Activated T-helper 1 cell treated with Interleukin-2 at 50 U/mL for 16 hours (primary cell): ENCODE measurements at regions not wholly inside any gene's neighbourhood (a gene's known extent, or its start where the extent isn't known, plus 50 kb on each side); places are given as distances from the start of the nearest gene placed in this dataset.
"Not testable (repeated sequence)": the region's sequence is repeated elsewhere in the genome, so short reads cannot be mapped to it uniquely, and the experiment has no call there.

Experiments
- DNase-seq: peaks from one replicate; pipeline ENCODE4 v3.0.0-alpha.2; 2020; ENCODE audit warnings: low read depth

DNA sequence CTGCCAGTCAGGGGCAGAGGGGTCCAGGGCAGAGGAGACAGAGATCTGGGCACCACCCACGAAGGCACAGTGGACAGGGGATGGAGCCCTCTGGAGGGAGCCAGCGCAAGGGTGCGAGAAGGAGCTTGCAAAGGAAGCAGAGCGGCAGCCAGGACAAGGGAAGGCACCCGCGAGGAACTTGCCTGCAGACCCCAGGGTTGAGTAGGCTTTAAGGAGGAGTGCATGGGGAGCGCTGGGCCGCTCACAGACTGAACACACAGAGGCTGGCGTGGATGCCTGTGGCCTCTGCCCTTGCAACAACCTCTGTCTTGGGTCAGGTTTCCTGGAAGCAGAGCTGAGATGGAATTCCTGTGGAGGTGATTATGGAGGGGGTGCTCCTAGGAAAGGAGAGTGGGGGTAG lies 374.4 kb downstream of the CNTNAP3B start:
- DNase-seq = not testable (repeated sequence)

DNA sequence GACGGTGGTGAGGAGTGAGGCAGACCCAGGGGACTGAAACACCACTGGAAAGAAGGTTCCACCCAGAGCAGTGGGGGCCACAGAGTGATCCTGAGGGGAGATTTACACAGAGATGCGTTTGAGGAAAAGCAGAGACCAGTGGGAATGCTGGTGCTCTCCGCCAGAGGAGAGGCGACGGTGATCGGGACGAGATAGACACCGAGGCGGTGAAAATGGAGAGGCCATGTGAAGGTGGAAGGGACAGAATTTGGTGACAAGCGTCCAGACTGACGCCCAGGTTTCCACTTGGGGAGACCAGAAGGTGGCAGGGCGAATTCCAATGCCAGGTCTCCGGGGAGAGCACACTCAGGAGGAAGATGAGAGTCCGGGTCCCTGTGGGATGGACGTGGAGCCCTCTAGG lies 374.8 kb downstream of the CNTNAP3B start:
- DNase-seq = not testable (repeated sequence)

DNA sequence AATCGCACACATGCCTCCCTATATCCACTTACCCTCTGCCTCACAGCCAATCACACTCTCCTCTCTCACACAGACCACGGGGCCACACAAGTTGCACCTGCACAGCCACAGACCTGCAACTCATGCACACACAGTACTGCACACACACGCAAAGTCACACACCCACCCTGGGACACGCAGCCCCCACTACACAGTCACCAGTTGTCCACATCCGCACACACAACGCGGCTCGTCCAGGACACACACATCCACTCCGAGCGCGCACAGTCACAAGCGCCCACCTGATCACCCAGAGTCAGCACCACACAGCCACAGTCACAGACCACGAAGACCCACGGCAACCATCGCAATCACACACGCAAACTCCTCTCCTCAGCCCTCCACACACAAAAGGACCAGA lies 387.3 kb downstream of the CNTNAP3B start:
- DNase-seq = not testable (repeated sequence)

DNA sequence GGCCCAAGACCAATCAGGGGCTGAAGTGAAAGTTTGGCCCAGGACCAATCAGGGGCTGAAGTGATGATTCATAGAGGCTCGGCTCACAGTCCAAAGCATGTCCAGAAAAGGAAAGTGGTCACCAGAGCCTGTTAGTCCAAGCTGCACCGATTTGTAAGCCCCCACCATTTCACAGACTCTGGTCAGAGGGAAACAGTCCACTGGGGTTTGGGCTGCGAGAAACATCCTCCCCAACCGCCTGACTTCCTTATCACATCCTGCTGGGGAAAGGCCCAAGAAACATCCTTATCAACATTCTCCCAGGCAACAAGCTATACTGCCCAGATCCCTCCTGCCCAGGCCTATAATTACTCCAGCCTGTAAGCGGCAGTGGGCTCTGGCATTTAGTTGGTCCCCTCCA lies 388.1 kb downstream of the CNTNAP3B start:
- not testable (repeated sequence) for DNase-seq

DNA sequence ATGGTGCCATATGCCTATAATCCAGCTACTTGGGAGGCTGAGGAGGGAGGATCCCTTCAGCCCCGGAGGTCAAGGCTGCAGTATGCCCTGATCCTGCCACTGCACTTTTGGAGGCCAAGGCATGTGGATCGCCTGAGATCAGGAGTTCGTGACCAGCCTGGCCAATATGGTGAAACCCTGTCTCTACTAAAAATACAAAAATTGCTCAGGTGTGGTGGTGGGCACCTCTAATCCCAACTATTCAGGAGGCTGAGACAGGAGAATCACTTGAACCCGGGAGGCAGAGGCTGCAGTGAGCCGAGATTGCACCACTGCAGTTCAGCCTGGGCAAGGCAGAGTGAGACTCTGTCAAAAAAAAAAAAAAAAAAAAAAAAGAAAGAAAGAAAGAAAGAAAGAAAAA lies 390.5 kb downstream of the CNTNAP3B start:
- DNase-seq = not testable (repeated sequence)

DNA sequence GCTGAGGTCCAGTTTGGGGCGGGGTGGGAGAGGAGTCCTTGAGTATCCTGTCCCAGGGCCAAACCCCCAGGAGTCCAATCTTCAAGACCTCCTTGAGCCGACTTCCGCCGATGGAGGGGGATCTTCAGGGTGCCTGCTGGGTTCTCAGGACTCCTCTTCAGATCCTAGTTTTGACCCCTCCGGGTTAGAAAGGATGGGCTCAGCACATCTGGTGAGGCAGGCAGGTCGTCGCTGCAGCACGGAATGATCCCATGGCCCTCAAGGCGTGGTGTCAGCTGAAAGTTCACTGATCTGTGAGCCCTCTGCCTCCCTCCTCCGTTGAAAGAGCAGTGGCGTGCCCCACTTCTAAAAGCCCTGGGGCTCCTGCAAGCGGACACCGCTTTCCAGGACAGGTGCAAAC lies 430.0 kb downstream of the CNTNAP3B start:
- not testable (repeated sequence) for DNase-seq

DNA sequence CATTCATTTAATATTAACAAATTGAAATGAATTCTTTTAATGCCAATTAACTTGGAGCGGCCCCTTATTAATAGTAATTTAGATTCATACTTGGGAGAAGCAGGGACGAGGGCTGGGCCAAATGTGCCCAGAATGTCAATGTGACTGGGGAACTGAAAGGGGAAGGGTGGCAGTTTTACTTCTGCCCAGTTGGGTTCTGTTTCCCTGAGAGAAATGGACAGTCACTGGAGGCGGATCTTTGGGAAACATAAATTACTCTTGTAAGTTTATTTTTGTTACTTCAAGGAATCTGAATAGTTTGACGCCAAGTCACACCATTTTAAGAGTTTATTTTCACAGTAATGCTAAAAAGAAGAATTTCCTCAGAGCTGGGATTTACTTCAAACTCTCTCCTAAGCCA lies 432.1 kb downstream of the CNTNAP3B start:
- not testable (repeated sequence) for DNase-seq

DNA sequence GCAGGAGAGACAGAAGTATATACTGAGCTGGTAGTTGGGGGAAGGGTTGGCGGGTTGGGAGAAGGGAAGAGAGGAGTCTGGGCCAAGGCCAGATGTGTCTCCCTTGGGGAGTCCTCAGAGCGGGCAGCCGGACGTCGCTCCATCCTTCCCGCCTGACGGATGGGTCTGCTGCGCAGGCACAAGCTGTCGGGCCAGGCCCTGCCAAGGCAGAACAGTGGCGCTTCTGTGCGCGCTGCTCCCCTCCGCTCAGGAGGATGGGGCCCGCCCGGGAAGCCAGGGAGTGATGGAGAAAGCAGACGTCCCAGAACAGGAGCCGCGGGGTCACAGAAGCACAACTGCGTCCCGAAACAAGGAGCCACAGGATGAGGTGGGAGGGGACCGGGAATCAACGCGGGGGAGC lies 449.9 kb downstream of the CNTNAP3B start:
- not testable (repeated sequence) for DNase-seq

DNA sequence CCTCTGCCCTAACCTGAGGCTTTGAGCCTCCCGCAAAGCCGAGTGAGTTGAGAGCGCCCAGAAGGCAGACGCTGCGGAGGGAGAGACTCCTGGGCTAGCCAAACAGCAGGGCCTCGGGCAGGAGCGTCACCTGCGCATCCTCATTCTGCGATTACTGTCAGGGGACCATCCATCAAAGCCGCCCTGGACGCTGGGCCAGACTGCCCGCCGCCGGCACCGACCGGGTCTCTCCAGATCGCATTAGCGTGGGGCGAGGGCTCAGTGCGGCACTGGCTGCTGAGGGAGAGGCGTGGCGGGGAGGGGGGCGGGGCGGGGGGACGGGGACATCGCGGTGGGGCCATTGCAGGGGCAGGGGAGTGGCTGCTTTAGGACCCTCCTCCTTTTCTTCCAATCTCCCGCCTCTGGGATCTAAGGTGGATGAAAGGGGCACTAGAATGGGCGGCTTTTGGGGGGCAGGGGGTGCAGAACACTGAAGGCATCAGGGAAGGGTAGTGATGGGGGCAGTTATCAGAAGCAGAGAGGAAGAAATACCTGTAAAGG lies 465.7 kb downstream of the CNTNAP3B start:
- not testable (repeated sequence) for DNase-seq

DNA sequence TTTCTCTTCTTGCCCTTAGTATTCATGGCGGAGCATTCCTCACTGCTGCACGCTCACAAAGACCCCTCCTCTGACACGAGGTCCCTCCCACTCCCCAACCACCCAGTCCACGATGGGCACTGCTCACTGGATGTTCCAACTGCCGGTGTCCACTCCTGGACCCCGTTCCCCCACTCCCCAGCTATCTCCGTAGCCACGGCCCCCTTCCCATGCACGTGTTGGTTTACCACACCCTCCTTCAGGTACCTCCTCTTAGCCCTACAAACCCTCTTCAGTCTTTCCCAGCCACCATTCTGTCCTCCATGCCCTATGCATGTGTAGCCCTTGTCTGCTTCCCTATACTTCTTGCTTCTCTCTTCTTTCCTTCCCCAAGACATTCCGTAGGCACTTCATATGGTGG lies 469.6 kb upstream of the ZNG1F start:
- DNase-seq = not testable (repeated sequence)

DNA sequence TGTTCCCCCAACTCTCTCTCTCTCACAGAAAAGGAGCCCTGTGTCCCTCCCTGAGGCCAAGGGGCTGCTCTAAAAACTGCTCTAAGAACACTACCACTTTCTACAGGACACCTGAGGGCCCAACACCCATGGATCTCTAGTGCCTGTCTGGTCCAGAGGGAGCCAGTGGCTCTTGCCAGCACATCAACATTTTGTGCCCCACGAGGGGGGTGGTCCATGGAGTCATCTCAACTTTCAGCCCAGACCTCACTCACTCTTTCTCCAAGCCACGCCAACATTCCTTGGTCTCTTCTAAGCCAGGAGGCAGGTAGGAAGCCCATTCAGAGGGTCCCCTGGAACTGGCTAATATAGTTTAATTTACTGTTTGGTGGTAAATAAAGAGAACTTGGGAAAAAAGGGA lies 469.0 kb upstream of the ZNG1F start:
- not testable (repeated sequence) for DNase-seq

DNA sequence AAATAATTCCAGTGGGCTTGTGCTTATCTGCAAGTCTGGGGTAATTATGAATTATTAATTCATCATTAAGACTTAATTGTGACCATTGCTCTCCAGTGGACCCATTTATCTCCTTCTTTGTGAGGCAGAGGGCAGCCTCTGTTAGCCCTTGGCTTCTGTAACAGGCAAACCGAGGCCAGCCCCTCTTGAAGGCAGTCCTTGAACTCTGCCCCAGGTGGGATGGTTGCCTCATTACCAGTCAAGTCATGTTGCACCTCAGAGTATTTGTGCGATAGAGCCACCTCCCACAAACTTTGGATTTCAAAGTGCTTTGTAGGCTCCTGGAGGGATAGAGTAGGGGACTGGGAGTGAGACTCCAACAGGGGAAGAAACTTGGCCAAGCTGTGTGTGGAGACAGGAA lies 468.0 kb upstream of the ZNG1F start:
- not testable (repeated sequence) for DNase-seq

DNA sequence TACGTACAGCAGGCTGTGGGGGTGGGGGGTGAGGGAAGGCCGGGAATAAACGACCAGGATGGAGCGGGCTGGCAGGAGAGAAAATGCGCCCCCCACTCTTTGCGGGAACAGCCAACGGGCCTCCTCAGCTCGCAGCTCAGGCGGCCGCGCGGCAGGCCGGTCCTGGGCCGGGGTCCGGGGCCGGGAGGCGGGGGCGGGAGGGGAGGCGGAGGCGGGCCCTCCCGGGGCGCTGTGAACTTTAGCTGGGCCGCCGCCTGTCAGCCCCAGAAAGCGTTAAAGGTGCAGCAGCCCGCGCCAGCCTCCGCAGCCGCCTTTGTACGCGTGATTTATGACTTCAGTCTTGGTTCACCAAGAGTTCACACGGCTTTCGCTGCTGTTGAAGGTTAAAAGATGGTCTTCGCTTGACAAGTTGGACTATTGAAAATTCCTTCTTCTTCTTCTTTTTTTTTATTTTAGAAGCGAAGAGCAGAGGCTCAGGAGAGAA lies 466.0 kb upstream of the ZNG1F start:
- not testable (repeated sequence) for DNase-seq

DNA sequence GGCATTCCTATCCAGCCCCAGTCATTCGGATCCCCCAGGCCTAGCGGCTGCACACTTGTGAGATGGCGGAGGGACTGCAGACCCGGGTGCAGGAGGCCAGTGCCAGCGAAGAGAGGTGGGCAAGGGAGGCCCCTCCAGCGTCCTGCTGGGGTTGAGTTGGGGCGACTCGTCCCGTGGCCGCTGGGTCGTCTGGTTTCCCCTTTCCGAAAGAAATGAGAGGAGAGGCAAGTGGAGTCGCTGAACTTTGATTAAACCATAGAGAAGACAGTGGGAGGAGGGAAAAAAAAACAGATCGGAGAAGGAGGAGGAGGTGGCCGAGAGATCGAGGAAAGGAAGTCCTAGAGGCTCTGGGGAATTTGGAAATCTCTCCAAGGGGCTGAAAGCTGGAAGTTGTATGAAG lies 465.2 kb upstream of the ZNG1F start:
- DNase-seq = not testable (repeated sequence)

DNA sequence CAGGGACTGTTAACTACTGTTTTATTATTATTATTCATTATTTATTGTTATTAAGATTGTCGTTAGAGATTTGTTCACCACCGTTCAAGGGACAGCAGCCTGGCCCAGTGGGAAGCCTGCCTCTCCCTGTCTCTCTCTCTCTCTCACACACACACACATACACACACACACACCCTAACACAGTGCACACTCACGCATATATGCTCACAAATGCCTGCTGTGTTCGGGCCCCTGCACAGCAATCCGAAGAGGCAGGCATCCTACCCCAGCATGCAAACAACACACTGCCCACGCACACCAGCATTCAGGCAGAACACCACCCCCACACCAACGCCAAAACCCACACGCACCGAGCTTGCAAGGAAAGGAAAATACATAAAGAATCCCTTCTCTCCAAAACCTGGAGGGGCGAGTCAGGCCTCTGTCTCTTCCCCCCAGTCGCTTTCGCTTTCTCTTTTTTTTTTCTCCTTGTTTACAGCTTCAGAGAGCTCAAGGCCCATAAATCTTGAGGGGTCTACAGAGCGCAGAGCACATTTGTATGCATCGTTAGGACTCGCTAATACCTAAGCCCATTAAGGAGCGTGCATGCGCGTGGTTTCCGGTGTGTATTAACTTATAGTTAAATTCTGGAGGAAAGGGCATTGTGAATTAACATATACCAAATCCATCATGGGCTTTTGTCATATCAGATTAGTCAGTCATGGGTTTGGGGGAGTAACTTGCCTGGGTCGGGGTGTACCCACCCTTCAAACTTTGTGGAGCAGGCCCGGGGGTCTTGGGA lies 464.6 kb upstream of the ZNG1F start:
- not testable (repeated sequence) for DNase-seq

DNA sequence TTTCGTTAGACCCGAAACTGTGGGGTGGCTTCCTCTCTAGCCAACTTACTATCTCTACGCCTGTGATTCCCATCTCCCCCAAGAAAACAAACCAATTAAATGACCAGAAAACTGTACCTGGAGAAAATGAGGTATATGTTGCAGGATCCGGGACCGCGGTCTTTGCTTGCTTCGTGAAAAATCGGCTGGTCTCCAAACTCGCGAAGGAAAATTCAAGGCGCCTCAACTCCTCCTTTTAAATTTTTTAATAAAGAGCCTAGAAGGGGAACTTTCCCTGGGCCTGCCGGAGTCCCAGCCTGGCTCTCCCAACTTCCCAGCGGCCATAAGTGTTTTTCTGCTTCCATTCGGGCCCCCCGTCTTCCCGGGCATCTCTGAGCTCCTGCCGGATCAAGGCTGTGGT lies 463.7 kb upstream of the ZNG1F start:
- DNase-seq = not testable (repeated sequence)

DNA sequence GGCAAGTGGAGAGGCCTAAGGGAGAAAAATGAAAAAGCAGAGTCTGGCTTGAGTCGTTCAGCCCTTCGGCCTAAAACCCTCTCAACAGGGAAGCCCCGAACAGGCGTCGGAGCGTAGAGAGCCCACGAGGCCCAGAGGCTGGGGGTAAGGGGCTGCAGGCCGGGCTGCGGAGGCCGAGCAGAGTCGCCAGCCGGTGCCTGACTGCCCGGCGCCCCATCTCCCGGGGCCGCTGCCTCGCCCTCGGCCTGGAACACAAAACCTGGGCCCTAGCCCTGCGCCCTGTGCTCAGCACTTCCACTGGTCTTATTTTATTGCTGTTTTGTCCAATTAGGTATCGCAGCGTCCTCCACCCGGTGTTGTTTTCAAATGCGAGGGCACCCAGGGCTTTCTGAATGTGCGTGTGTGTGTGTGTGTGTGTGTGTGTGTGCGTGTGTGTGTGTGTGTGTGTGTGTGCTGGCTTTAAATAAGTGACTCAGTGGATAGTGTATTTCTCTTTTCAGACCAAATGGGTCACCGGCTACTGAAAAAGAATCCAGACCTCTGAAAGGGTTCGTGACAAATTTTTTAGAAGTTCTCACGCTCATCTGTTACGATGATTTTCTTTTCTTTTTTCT lies 463.1 kb upstream of the ZNG1F start:
- not testable (repeated sequence) for DNase-seq

DNA sequence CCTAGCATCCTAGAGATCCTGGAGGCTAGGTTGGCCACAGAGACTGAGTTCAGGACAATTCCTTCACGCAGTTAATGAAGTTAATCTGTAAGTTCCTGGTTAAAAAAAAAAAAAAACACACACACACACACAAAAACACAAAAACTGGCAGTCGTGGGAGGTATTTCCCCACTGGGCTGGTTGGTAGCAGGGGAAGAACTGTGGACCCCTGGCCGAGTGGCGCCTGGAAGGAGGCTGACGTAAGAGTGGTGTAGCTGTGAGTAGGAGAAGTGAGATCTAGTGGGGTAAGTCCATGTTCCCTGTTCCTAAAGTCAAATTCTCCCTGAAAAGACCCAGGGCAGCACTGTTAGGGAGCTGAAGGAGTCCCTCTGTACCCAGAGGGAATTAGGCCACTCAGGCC lies 461.0 kb upstream of the ZNG1F start:
- DNase-seq = not testable (repeated sequence)

DNA sequence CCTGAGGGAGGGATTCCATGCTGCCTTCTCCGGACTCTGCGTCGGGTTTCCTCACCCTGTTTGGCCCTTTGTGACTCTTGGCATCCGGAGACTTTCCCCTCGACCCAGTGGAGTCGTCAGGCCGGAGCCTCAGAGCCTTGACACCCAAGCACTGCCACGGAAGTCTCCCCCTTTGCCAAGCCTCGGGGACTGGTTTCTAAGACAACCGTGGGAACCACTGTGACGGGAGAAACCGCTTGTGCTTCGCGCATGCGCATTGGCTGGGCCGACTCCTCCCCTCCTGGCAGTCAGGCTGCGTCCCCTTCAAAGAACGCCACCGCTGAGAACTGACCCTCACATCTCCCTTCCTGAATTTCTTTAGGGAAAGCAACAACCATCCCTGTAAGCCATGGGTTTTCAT lies 459.4 kb upstream of the ZNG1F start:
- DNase-seq = not testable (repeated sequence)

DNA sequence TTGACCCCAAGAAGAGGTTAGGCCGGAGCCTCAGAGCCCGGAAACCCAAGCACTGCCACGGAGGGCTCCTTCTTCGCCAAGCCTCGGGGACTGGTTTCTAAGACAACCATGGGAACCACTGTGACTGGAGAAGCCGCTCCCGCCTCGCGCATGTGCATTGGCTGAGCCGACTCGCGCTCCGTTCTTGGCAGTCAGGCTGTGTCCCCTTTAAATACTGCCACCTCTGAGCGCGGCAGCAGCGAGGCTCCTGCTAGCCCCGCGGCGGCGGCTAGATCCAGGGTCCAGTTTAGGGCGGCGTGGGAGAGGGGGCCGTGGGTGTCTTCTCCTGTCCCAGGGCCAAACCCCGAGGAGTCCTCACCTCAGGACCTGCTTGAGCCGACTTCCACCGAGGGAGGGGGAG lies 457.1 kb upstream of the ZNG1F start:
- DNase-seq = not testable (repeated sequence)

DNA sequence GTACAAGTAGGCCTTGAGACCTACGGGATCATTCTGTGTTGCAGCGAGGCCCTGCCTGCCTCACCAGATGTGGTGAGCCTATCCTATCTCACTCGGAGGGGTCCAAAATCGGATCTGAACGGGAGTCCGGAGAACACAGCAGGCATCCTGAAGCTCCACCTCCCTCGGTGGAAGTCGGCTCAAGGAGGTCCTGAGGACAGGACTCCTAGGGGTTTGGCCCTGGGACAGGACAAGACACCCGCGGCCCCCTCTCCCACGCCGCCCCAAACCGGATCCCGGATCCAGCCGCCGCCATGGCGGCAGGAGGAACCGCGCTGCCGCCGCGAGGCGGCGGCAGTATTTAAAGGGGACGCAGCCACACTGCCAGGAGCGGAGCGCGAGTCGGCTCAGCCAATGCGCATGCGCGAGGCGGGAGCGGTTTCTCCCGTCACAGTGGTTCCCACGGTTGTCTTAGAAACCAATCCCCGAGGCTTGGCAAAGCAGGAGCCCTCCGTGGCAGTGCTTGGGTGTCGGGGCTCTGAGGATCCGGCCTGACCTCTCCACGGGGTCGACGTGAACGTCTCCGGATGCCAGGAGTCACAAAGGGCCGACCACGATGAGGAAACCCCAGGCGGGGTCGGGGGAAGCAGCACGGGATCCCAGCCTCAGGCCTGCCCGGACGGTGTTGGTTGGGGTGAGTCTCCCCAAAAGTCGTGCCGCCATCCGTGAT lies 454.6 kb upstream of the ZNG1F start:
- peak; percentile 30 for DNase-seq

DNA sequence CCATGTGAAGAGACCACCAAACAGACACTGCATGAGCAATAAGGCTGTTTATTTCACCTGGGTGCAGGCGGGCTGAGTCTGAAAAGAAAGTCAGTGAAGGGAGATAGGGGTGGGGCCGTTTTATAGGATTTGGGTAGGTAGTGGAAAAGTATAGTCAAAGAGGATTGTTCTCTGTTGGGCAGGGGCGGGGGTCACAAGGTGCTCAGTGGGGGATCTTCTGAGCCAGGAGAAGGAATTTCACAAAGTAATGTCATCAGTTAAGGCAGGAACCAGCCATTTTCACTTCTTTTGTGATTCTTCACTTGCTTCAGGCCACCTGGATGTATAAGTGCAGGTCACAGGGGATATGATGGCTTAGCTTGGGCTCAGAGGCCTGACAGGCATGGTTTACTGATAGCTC lies 444.6 kb upstream of the ZNG1F start:
- not testable (repeated sequence) for DNase-seq
